Heart left ventricle (tissue), 16 donors: ENCODE measurements at regions not wholly inside any gene's neighbourhood (a gene's known extent, or its start where the extent isn't known, plus 50 kb on each side); places are given as distances from the start of the nearest gene placed in this dataset.

Experiments
- ATAC-seq, 4 donors: fragments of 200-7000 bp; cut with Tn5 transposase; one replicate each; pipeline ENCODE4 v1.9.1; 2020 to 2022; ENCODE audit warnings: moderate library complexity in 4 of 4, mild to moderate bottlenecking in 3 of 4, moderate number of reproducible peaks in 1 of 4
- DNase-seq, 5 donors: peaks; one replicate each; pipeline ENCODE4 v3.0.0-alpha.2; 2020
- H3K27ac ChIP-seq, 12 donors: fragments of 200-600 bp; sonication (generic) in 4 of 12; one replicate each; pipeline versions ENCODE4 v1.5.0 to v1.8.0; 2016 to 2022; ENCODE audit warnings: mild to moderate bottlenecking in 2 of 12
- H3K27me3 ChIP-seq, 9 donors: fragments of 200-600 bp; sonication (generic) in 2 of 9; one replicate each; pipeline versions ENCODE4 v1.5.1 to v1.8.0; 2016 to 2022; ENCODE audit warnings: mild to moderate bottlenecking in 3 of 9
- H3K36me3 ChIP-seq, 9 donors: fragments of 200-600 bp; sonication (generic) in 2 of 9; one replicate each; pipeline versions ENCODE4 v1.5.0 to v1.8.0; 2018 to 2022; ENCODE audit warnings: mild to moderate bottlenecking in 2 of 9
- H3K4me1 ChIP-seq, 12 donors: fragments of 200-600 bp; sonication (generic) in 4 of 12; one replicate each; pipeline versions ENCODE4 v1.5.0 to v1.8.0; 2016 to 2022; ENCODE audit warnings: mild to moderate bottlenecking in 3 of 12
- H3K4me3 ChIP-seq, 12 donors: fragments of 200-600 bp; sonication (generic) in 4 of 12; one replicate each; pipeline versions ENCODE4 v1.5.0 to v1.8.0; 2017 to 2022; ENCODE audit warnings: mild to moderate bottlenecking in 9 of 12, moderate library complexity in 4 of 12
- H3K9me3 ChIP-seq, 12 donors: fragments of 200-600 bp; sonication (generic) in 4 of 12; one replicate each; pipeline versions ENCODE4 v1.5.0 to v1.8.0; 2016 to 2022; ENCODE audit warnings: mild to moderate bottlenecking in 1 of 12
- POLR2A ChIP-seq, 2 donors: fragments of 450-650 bp; IDR thresholded peaks; one replicate each; pipeline ENCODE4 v1.6.1; 2017; ENCODE audit warnings: antibody characterized with exemption in 2 of 2, mild to moderate bottlenecking in 2 of 2, moderate library complexity in 2 of 2
- WGBS, 4 donors: extraction: QIAGEN DNeasy Blood & Tissue Kit in 2 of 4; methylation state at CpG; one replicate each; pipeline versions ENCODE4 v1.1.5 to v1.1.7; 2013 to 2018; 5-methylcytosine and 5-hydroxymethylcytosine counted together
- intact Hi-C, 10 donors: fragments of 100-400 bp; cut with DNase I; formaldehyde crosslinking; loops; one replicate each; pipeline versions ENCODE4 v1.11.1 to v1.14.2; 2022
- TF ChIP-seq, protein P1 (sequence below), 12 donors: fragments of 200-600 bp; sonication (generic) in 4 of 12; IDR thresholded peaks; one replicate each; pipeline versions ENCODE4 v1.5.0 to v1.8.0; 2018 to 2022; ENCODE audit warnings: antibody characterized with exemption in 12 of 12, mild to moderate bottlenecking in 5 of 12
- donor health status: ischemic (EF 13 %, LVEDD 7.1; RV severe dilation, severe dysfunction).
- donor health status: healthy with polysubstance abuse.
- donor health status: DM: no; HTN: yes; CAD: no.
- donor health status: DM: no; HTN: no; CAD: no.
- donor health status: ischemic (EF 25% LVEDD 6.9; RV normal size, moderate dysfunction).
- donor health status: ischemic (EF 25% LVEDD 5.7; RV mildly dilated, moderate dysfunction).
- donor health status: healthy.
- donor health status: DM: yes; HTN: yes; CAD: no.
- donor health status: ischemic (EF 35%, LVEDD 5.7; RV mildly dilated, moderate dysfunction).
- donor health status: nonischemic (EF 11% LVEDD 7.7; RV severe dilation, severe dysfunction).
- donor health status: DM: yes; HTN: yes; CAD: no.
- donor health status: PGD.
- donor health status: ischemic (EF 29% LVEDD 5.4; RV normal size, mild dysfunction).
- donor health status: nonischemic (EF 23%, LVEDD 6.1; RV moderate dilation, normal function).

DNA sequence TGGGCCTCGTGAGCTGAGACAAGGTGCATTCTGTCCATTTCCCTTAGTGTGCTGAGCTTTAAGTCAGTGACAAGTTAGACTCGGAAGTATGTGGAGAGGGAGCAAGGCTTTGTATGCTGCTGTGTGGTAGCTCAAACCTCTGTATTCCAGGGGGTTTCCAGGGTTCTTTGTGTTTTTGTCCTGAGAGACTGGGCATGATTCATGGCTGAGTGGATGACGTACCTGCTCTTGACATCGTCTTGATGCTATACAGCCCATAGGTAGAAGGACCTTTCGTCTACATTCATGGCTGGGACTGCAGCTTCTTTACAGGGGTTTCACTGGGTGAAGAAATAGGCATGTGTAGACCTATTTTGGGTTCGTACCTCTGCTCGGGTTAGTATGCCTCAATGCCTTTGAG, 162.7 kb upstream of the WDR1 start:
- ATAC-seq (no peak), DNase-seq (no peak)
- TF ChIP-seq, protein P1, sequence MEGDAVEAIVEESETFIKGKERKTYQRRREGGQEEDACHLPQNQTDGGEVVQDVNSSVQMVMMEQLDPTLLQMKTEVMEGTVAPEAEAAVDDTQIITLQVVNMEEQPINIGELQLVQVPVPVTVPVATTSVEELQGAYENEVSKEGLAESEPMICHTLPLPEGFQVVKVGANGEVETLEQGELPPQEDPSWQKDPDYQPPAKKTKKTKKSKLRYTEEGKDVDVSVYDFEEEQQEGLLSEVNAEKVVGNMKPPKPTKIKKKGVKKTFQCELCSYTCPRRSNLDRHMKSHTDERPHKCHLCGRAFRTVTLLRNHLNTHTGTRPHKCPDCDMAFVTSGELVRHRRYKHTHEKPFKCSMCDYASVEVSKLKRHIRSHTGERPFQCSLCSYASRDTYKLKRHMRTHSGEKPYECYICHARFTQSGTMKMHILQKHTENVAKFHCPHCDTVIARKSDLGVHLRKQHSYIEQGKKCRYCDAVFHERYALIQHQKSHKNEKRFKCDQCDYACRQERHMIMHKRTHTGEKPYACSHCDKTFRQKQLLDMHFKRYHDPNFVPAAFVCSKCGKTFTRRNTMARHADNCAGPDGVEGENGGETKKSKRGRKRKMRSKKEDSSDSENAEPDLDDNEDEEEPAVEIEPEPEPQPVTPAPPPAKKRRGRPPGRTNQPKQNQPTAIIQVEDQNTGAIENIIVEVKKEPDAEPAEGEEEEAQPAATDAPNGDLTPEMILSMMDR (IDR thresholded peaks at IDR 0.05), result no peak
- TF ChIP-seq POLR2A (IDR thresholded peaks at IDR 0.05), result no peak
- intact Hi-C loops, result no loop called here
- Histone ChIP-seq H3K4me3 (no peak overlapping the region), H3K9me3 (no peaks in the 10 kb centered on the region), H3K27me3 (no peaks in the 10 kb centered on the region), H3K36me3 (no peaks in the 10 kb centered on the region), H3K4me1 (peaks cover 0 to 4% (median 0%) of the 10 kb centered on the region in 12 donors), H3K27ac (no peak overlapping the region)
- 80 to 89% (median 84%) methylated on average over 7 of the region's 7 CpGs for WGBS, 4 donors

DNA sequence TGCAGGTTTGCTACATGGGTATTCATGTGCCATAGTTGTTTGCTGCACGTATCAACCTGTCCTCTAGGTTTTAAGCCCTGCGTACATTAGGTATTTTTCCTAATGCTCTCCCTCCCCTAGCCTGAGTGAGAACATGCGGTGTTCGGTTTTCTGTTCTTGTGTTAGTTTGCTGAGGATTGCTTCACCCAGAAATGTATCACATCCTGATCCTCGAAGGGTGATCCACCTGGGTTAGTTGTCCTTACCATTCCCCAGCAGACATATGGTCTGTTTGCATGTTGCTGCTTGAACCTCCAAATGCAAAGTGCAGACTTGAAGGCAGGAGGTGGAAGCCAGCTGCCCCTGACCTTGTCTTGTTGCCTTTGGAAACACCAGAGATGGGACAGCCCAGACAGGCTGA, 161.5 kb upstream of the WDR1 start:
- TF ChIP-seq, protein P1 (IDR thresholded peaks at IDR 0.05), result no peak
- no peak for TF ChIP-seq POLR2A (IDR thresholded peaks at IDR 0.05)
- Histone ChIP-seq H3K9me3 (no peaks in the 10 kb centered on the region), H3K4me3 (no peak overlapping the region), H3K36me3 (no peaks in the 10 kb centered on the region), H3K27me3 (no peaks in the 10 kb centered on the region), H3K4me1 (peaks cover 0 to 4% (median 0%) of the 10 kb centered on the region in 12 donors), H3K27ac (no peak overlapping the region)
- ATAC-seq (no peak), DNase-seq (no peak)
- intact Hi-C loops, result no loop called here
- WGBS, 4 donors, result 89 to 99% (median 91%) methylated on average over 5 of the region's 5 CpGs

DNA sequence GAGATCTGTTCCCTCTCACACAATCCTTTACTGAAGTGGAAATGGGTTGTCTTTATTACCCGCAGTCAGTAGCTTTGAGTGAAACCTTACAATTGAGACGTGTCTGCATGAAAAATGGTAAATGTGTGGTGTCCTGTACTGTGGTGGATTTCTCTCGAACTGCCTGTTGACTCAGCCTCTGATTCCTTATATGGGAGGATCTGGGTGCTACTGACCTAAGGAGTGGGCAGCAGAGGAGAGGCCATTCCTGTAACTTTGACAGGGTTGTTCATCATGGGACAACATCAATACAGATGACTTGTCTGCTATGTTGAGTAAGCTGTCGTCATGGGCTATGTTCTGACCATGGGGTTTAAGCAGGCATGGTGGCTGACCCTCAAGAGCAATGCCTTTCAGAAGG, 159.6 kb upstream of the WDR1 start:
- ATAC-seq, result no peak
- Histone ChIP-seq H3K9me3 (no peaks in the 10 kb centered on the region), H3K4me3 (no peak overlapping the region), H3K4me1 (no peaks in the 10 kb centered on the region), H3K27me3 (no peaks in the 10 kb centered on the region), H3K27ac (no peak overlapping the region), H3K36me3 (no peaks in the 10 kb centered on the region)
- DNase-seq, result no peak
- WGBS, 4 donors, result 83 to 89% (median 87%) methylated on average over 4 of the region's 4 CpGs
- intact Hi-C loops, result no loop called here
- TF ChIP-seq POLR2A (IDR thresholded peaks at IDR 0.05), result no peak

DNA sequence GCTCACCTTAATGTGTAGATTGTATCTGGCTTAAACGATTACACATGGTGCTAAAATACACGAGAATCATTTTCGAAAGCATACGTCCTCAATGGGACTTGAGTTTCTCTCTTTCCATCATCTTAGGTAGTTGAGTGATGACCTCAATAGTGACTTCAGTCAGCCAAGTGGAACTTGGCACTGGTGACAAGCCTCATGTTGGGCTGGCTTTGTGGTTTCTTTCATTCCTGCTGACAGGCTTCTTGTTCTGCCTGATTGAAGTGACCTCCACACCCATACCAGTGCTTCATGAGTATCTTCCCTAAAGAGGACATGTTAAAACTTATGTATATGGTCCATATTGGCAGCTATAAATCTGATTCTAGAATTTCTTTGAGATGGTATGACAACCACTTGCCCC, 159.1 kb upstream of the WDR1 start:
- DNase-seq, result no peak
- H3K4me3 ChIP-seq, result no peak overlapping the region
- H3K27me3 ChIP-seq, result no peaks in the 10 kb centered on the region
- peak in 2 of 4 donors; percentile 34 to 41 for ATAC-seq
- 76 to 85% (median 83%) methylated on average over 4 of the region's 4 CpGs for WGBS, 4 donors
- no peaks in the 10 kb centered on the region for H3K9me3 ChIP-seq
- intact Hi-C loops, result no loop called here
- H3K36me3 ChIP-seq, result no peaks in the 10 kb centered on the region
- TF ChIP-seq POLR2A (IDR thresholded peaks at IDR 0.05), result no peak
- TF ChIP-seq, protein P1 (IDR thresholded peaks at IDR 0.05), result no peak
- H3K4me1 ChIP-seq, result no peaks in the 10 kb centered on the region
- H3K27ac ChIP-seq, result no peak overlapping the region

DNA sequence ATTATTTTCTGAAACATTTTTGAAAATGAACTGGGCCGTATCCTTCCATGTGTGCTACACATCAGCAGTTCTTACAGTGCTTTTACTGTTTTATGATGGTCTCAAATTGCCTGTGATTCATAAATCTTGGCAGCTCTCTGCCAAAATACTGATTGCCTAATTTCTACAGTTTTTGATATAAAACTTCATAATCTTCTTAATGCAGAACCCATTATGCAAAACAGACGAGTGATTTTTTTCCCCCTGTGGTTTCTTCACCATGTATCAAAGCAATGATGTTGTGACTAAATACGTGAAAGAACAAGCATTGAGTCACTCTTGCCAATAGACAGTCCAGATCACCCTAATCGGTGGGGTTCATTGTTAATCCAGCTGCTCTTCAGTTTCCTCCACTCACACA, 156.4 kb upstream of the WDR1 start:
- no peaks in the 10 kb centered on the region for H3K4me1 ChIP-seq
- DNase-seq, result no peak
- H3K4me3 ChIP-seq, result no peak overlapping the region
- WGBS, 4 donors, result 66 to 82% (median 71%) methylated on average over 4 of the region's 4 CpGs
- no peak for ATAC-seq
- no peaks in the 10 kb centered on the region for H3K36me3 ChIP-seq
- no peaks in the 10 kb centered on the region for H3K27me3 ChIP-seq
- H3K9me3 ChIP-seq, result no peaks in the 10 kb centered on the region
- intact Hi-C loops, result no loop called here
- TF ChIP-seq POLR2A (IDR thresholded peaks at IDR 0.05), result no peak
- TF ChIP-seq, protein P1 (IDR thresholded peaks at IDR 0.05), result no peak
- H3K27ac ChIP-seq, result no peak overlapping the region
